ENCODE measurements at regions not wholly inside any gene's neighbourhood (a gene's known extent, or its start where the extent isn't known, plus 50 kb on each side); places are given as distances from the start of the nearest gene placed in this dataset.
"Not testable (repeated sequence)": the region's sequence is repeated elsewhere in the genome, so short reads cannot be mapped to it uniquely, and the experiment has no call there.

GRCh38 chr12:9435682-9436081 lies 172.0 kb downstream of the KLRB1 start:
- not testable (repeated sequence) for H3K79me2 ChIP-seq (ENCODE audit: insufficient read depth, low read length); H2AFZ ChIP-seq (ENCODE audit: low read length); H3K36me3 ChIP-seq (ENCODE audit: insufficient read depth, low read length); H3K9me2 ChIP-seq (ENCODE audit: low read depth, low read length); H3K27me3 ChIP-seq (ENCODE audit: insufficient read depth, low read length); H3K9ac ChIP-seq (ENCODE audit: low read length); H3K9me3 ChIP-seq (ENCODE audit: low read length); H3K4me1 ChIP-seq (ENCODE audit: insufficient read depth, low read length, severe bottlenecking); H3F3A ChIP-seq (ENCODE audit: insufficient read depth, low read length); H4K20me1 ChIP-seq (ENCODE audit: insufficient read depth, low read length); H3K4me3 ChIP-seq (ENCODE audit: low read depth, low read length, poor library complexity, severe bottlenecking); H3K4me2 ChIP-seq (ENCODE audit: low read length)
- peak overlapping the region; percentile 68 for H3K27ac ChIP-seq (ENCODE audit: low read depth, low read length, poor library complexity, severe bottlenecking)

- H3K9me3 ChIP-seq (ENCODE audit: low read length); H3K27ac ChIP-seq (ENCODE audit: low read depth, low read length, poor library complexity, severe bottlenecking); H3K36me3 ChIP-seq (ENCODE audit: insufficient read depth, low read length); H4K20me1 ChIP-seq (ENCODE audit: insufficient read depth, low read length); H3K9me2 ChIP-seq (ENCODE audit: low read depth, low read length); H3K27me3 ChIP-seq (ENCODE audit: insufficient read depth, low read length); H3K4me3 ChIP-seq (ENCODE audit: low read depth, low read length, poor library complexity, severe bottlenecking); H3K79me2 ChIP-seq (ENCODE audit: insufficient read depth, low read length); H3K4me1 ChIP-seq (ENCODE audit: insufficient read depth, low read length, severe bottlenecking); H2AFZ ChIP-seq (ENCODE audit: low read length); H3K9ac ChIP-seq (ENCODE audit: low read length); H3F3A ChIP-seq (ENCODE audit: insufficient read depth, low read length); H3K4me2 ChIP-seq (ENCODE audit: low read length): not testable (repeated sequence)
Measured at GRCh38 chr12:9430385-9430784, 177.3 kb downstream of the KLRB1 start.

GRCh38 chr12:9428856-9429255 lies 178.9 kb downstream of the KLRB1 start:
- H3K4me3 ChIP-seq (ENCODE audit: low read depth, low read length, poor library complexity, severe bottlenecking); H3K36me3 ChIP-seq (ENCODE audit: insufficient read depth, low read length); H2AFZ ChIP-seq (ENCODE audit: low read length); H3K4me1 ChIP-seq (ENCODE audit: insufficient read depth, low read length, severe bottlenecking); H3K9me2 ChIP-seq (ENCODE audit: low read depth, low read length); H3K9me3 ChIP-seq (ENCODE audit: low read length); H3F3A ChIP-seq (ENCODE audit: insufficient read depth, low read length); H3K27ac ChIP-seq (ENCODE audit: low read depth, low read length, poor library complexity, severe bottlenecking); H3K27me3 ChIP-seq (ENCODE audit: insufficient read depth, low read length); H3K9ac ChIP-seq (ENCODE audit: low read length); H3K79me2 ChIP-seq (ENCODE audit: insufficient read depth, low read length); H3K4me2 ChIP-seq (ENCODE audit: low read length); H4K20me1 ChIP-seq (ENCODE audit: insufficient read depth, low read length): not testable (repeated sequence)

- not testable (repeated sequence) for H2AFZ ChIP-seq (ENCODE audit: low read length); H3K79me2 ChIP-seq (ENCODE audit: insufficient read depth, low read length); H3F3A ChIP-seq (ENCODE audit: insufficient read depth, low read length)
Measured at GRCh38 chr12:9425429-9425828, 182.3 kb downstream of the KLRB1 start.

GRCh38 chr12:9424175-9424740 lies 183.5 kb downstream of the KLRB1 start:
- H3K9me3 ChIP-seq (ENCODE audit: low read length); H3K27me3 ChIP-seq (ENCODE audit: insufficient read depth, low read length); H3K4me2 ChIP-seq (ENCODE audit: low read length); H3K9ac ChIP-seq (ENCODE audit: low read length); H3K36me3 ChIP-seq (ENCODE audit: insufficient read depth, low read length); H3F3A ChIP-seq (ENCODE audit: insufficient read depth, low read length); H2AFZ ChIP-seq (ENCODE audit: low read length); H3K9me2 ChIP-seq (ENCODE audit: low read depth, low read length); H3K79me2 ChIP-seq (ENCODE audit: insufficient read depth, low read length); H3K4me3 ChIP-seq (ENCODE audit: low read depth, low read length, poor library complexity, severe bottlenecking); H4K20me1 ChIP-seq (ENCODE audit: insufficient read depth, low read length); H3K27ac ChIP-seq (ENCODE audit: low read depth, low read length, poor library complexity, severe bottlenecking): not testable (repeated sequence)
- H3K4me1 ChIP-seq (ENCODE audit: insufficient read depth, low read length, severe bottlenecking), result peaks cover 19% of the 10 kb centered on the region

More at GRCh38 chr12:9425429-9425828, 182.3 kb downstream of the KLRB1 start:
- not testable (repeated sequence) for H3K27me3 ChIP-seq (ENCODE audit: insufficient read depth, low read length); H3K36me3 ChIP-seq (ENCODE audit: insufficient read depth, low read length); H3K9me2 ChIP-seq (ENCODE audit: low read depth, low read length); H3K9me3 ChIP-seq (ENCODE audit: low read length); H3K4me3 ChIP-seq (ENCODE audit: low read depth, low read length, poor library complexity, severe bottlenecking); H4K20me1 ChIP-seq (ENCODE audit: insufficient read depth, low read length); H3K4me2 ChIP-seq (ENCODE audit: low read length); H3K9ac ChIP-seq (ENCODE audit: low read length); H3K27ac ChIP-seq (ENCODE audit: low read depth, low read length, poor library complexity, severe bottlenecking)
- peaks cover 19% of the 10 kb centered on the region for H3K4me1 ChIP-seq (ENCODE audit: insufficient read depth, low read length, severe bottlenecking)

GRCh38 chr12:9422689-9423088 lies 185.0 kb downstream of the KLRB1 start:
- not testable (repeated sequence) for H3K27me3 ChIP-seq (ENCODE audit: insufficient read depth, low read length); H3K9me2 ChIP-seq (ENCODE audit: low read depth, low read length); H3K4me3 ChIP-seq (ENCODE audit: low read depth, low read length, poor library complexity, severe bottlenecking); H2AFZ ChIP-seq (ENCODE audit: low read length); H3K27ac ChIP-seq (ENCODE audit: low read depth, low read length, poor library complexity, severe bottlenecking); H3K79me2 ChIP-seq (ENCODE audit: insufficient read depth, low read length); H3K9ac ChIP-seq (ENCODE audit: low read length); H3F3A ChIP-seq (ENCODE audit: insufficient read depth, low read length); H4K20me1 ChIP-seq (ENCODE audit: insufficient read depth, low read length); H3K36me3 ChIP-seq (ENCODE audit: insufficient read depth, low read length); H3K9me3 ChIP-seq (ENCODE audit: low read length); H3K4me2 ChIP-seq (ENCODE audit: low read length)
- H3K4me1 ChIP-seq (ENCODE audit: insufficient read depth, low read length, severe bottlenecking), result peaks cover 19% of the 10 kb centered on the region

GRCh38 chr12:9421520-9422086 lies 186.1 kb downstream of the KLRB1 start:
- peaks cover 19% of the 10 kb centered on the region for H3K4me1 ChIP-seq (ENCODE audit: insufficient read depth, low read length, severe bottlenecking)
- not testable (repeated sequence) for H3K79me2 ChIP-seq (ENCODE audit: insufficient read depth, low read length); H4K20me1 ChIP-seq (ENCODE audit: insufficient read depth, low read length); H3K27me3 ChIP-seq (ENCODE audit: insufficient read depth, low read length); H3K9ac ChIP-seq (ENCODE audit: low read length); H3K9me2 ChIP-seq (ENCODE audit: low read depth, low read length); H3K9me3 ChIP-seq (ENCODE audit: low read length); H3F3A ChIP-seq (ENCODE audit: insufficient read depth, low read length); H3K36me3 ChIP-seq (ENCODE audit: insufficient read depth, low read length); H3K4me3 ChIP-seq (ENCODE audit: low read depth, low read length, poor library complexity, severe bottlenecking); H3K4me2 ChIP-seq (ENCODE audit: low read length); H2AFZ ChIP-seq (ENCODE audit: low read length)
- H3K27ac ChIP-seq (ENCODE audit: low read depth, low read length, poor library complexity, severe bottlenecking), result peak overlapping the region; percentile 63
